ENCODE measurements at regions not wholly inside any gene's neighbourhood (a gene's known extent, or its start where the extent isn't known, plus 50 kb on each side); places are given as distances from the start of the nearest gene placed in this dataset.

GRCh38 chr5:4653475-4653874 is 486.7 kb upstream of the ADAMTS16 start:
- TF ChIP-seq POLR2AphosphoS5 (IDR thresholded peaks at IDR 0.05; ENCODE audit: low read depth, low read length) (no peak), TAF1 (IDR thresholded peaks at IDR 0.05; ENCODE audit: borderline replicate concordance, insufficient read depth, low read length) (no peak), REST (IDR thresholded peaks at IDR 0.05; ENCODE audit: insufficient read depth in 1 of 2, low read depth in 2 of 2, low read length in 2 of 2) (no peak), SIN3A (IDR thresholded peaks at IDR 0.05; ENCODE audit: borderline replicate concordance, insufficient read depth, low read length) (no peak)

Data from PFSK-1 (cell line).